Smooth muscle cell (in vitro differentiated cells): ENCODE measurements at regions not wholly inside any gene's neighbourhood (a gene's known extent, or its start where the extent isn't known, plus 50 kb on each side); places are given as distances from the start of the nearest gene placed in this dataset.

Experiments used
- DNase-seq: peaks from one replicate; lab custom pipeline; 2025; ENCODE audit not compliant: unreplicated experiment; lab: John Stamatoyannopoulos, UW
- H2AFZ ChIP-seq: fragments of 200-600 bp; sonication (generic); 2 replicates; pipeline ENCODE4 v1.6.0; 2016; ENCODE audit warnings: antibody characterized with exemption, low read depth, mild to moderate bottlenecking
- H3F3A ChIP-seq: fragments of 200-600 bp; sonication (generic); 2 replicates; pipeline ENCODE4 v1.6.0; 2017; ENCODE audit warnings: antibody characterized with exemption, low read depth
- H3K27ac ChIP-seq: fragments of 200-600 bp; sonication (generic); 2 replicates; pipeline ENCODE4 v1.5.1; 2016; ENCODE audit warnings: low read depth, mild to moderate bottlenecking
- H3K27me3 ChIP-seq: fragments of 200-600 bp; sonication (generic); 2 replicates; pipeline ENCODE4 v1.6.1; 2016; ENCODE audit warnings: low read depth, mild to moderate bottlenecking
- H3K36me3 ChIP-seq: fragments of 200-600 bp; sonication (generic); 2 replicates; pipeline ENCODE4 v1.5.1; 2016; ENCODE audit warnings: low read depth
- H3K4me1 ChIP-seq: fragments of 200-600 bp; sonication (generic); 2 replicates; pipeline ENCODE4 v1.5.1; 2016; ENCODE audit warnings: low read depth
- H3K4me2 ChIP-seq: fragments of 200-600 bp; sonication (generic); 2 replicates; pipeline ENCODE4 v1.6.0; 2016; ENCODE audit warnings: mild to moderate bottlenecking
- H3K4me3 ChIP-seq: fragments of 200-600 bp; sonication (generic); 2 replicates; pipeline ENCODE4 v1.5.1; 2016; ENCODE audit warnings: mild to moderate bottlenecking
- H3K79me2 ChIP-seq: fragments of 200-600 bp; sonication (generic); 2 replicates; pipeline ENCODE4 v1.6.0; 2016; ENCODE audit warnings: low read depth, mild to moderate bottlenecking
- H3K9ac ChIP-seq: fragments of 200-600 bp; sonication (generic); 2 replicates; pipeline ENCODE4 v1.6.0; 2016; ENCODE audit warnings: low read depth
- H3K9me3 ChIP-seq: fragments of 200-600 bp; sonication (generic); replicated peaks from 2 replicates; pipeline ENCODE4 v1.5.1; 2016; ENCODE audit warnings: low read depth
- H4K20me1 ChIP-seq: fragments of 200-600 bp; sonication (generic); 2 replicates; pipeline ENCODE4 v1.6.0; 2016; ENCODE audit warnings: low read depth
- WGBS: methylation state at CpG from one replicate; pipeline ENCODE4 v1.1.7; 2016; ENCODE audit warnings: low lambda C conversion rate; 5-methylcytosine and 5-hydroxymethylcytosine counted together
- TF ChIP-seq, protein P1 (sequence below): fragments of 200-600 bp; sonication (generic); IDR thresholded peaks from 2 replicates; pipeline ENCODE4 v1.5.1; 2017; ENCODE audit warnings: borderline replicate concordance, mild to moderate bottlenecking, antibody characterized with exemption; ENCODE audit not compliant: insufficient read depth, poor library complexity, severe bottlenecking

DNA sequence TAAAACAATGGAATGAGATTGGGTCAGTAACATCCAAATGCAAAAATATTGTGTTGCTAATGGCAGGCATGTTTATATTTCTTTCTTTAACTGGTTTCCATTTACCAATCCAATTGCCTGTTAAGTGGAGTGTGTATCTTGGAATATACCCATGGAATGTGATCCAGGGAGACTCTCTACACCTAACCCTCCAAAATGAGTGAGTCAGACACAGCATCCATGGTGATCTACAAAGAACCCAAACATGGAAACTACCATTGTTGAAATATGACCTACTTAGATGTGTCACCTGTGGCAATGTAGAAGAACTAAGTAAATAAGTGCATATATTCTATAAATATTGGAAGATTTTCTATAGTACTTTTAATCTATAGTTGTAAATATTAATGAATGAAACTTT, 110.3 kb downstream of the AREG start:
- Histone ChIP-seq H3K36me3 (no peaks in the 10 kb centered on the region), H3K4me1 (no peaks in the 10 kb centered on the region), H2AFZ (no peak overlapping the region), H3F3A (no peaks in the 10 kb centered on the region), H3K27ac (no peak overlapping the region), H3K4me3 (no peak overlapping the region), H3K9me3 (no peaks in the 10 kb centered on the region), H4K20me1 (no peaks in the 10 kb centered on the region), H3K27me3 (no peaks in the 10 kb centered on the region), H3K79me2 (no peaks in the 10 kb centered on the region), H3K4me2 (no peak overlapping the region), H3K9ac (no peak overlapping the region)
- no peak for DNase-seq
- TF ChIP-seq, protein P1, sequence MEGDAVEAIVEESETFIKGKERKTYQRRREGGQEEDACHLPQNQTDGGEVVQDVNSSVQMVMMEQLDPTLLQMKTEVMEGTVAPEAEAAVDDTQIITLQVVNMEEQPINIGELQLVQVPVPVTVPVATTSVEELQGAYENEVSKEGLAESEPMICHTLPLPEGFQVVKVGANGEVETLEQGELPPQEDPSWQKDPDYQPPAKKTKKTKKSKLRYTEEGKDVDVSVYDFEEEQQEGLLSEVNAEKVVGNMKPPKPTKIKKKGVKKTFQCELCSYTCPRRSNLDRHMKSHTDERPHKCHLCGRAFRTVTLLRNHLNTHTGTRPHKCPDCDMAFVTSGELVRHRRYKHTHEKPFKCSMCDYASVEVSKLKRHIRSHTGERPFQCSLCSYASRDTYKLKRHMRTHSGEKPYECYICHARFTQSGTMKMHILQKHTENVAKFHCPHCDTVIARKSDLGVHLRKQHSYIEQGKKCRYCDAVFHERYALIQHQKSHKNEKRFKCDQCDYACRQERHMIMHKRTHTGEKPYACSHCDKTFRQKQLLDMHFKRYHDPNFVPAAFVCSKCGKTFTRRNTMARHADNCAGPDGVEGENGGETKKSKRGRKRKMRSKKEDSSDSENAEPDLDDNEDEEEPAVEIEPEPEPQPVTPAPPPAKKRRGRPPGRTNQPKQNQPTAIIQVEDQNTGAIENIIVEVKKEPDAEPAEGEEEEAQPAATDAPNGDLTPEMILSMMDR: no peak

DNA sequence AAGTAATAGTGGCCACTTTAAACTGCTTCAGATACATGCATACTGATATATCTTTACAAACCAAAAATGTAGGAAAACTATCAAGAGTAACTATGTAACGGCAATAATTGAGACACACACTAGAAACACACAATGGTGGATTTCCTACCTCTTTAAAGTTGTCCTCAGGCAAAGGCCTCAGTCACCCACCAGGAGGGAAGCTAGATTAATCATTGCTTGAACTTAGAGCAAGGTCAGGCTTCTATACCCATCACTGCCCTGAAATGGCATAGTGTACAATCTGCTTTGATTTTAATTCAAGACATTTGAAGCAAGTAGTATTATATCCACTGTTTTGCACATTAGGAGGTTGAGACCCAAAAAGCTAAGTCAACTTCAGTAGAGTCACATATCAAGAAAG, 110.9 kb downstream of the AREG start:
- TF ChIP-seq, protein P1: no peak
- Histone ChIP-seq H3K36me3 (no peaks in the 10 kb centered on the region), H3K9me3 (no peaks in the 10 kb centered on the region), H3K4me1 (no peaks in the 10 kb centered on the region), H3K27me3 (no peaks in the 10 kb centered on the region), H3K79me2 (no peaks in the 10 kb centered on the region), H2AFZ (no peak overlapping the region), H3K27ac (no peak overlapping the region), H3K9ac (no peak overlapping the region), H4K20me1 (no peaks in the 10 kb centered on the region), H3K4me3 (no peak overlapping the region), H3F3A (no peaks in the 10 kb centered on the region), H3K4me2 (no peak overlapping the region)
- DNase-seq: no peak
- WGBS: 97% methylated on average over 1 of the region's 1 CpG

DNA sequence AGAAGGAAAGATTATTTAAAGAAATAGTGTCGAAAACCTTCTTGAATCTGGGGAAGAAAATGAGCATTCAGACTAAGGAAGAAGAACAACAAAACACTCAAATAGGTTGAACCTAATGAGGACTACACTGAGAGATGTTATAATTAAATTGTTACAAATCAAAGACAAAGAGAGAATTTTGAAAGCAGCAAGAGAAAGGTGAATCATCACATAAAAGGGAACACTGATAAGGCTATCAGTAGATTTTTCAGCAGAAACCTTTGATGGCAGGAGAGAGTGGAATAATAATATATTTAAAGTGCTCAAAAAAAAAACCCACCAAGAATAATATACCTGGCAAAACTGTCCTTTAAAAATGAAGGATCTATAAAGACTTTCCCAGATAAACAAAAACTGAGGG, 114.9 kb downstream of the AREG start:
- DNase-seq: no peak
- Histone ChIP-seq H3K27me3 (no peaks in the 10 kb centered on the region), H2AFZ (no peak overlapping the region), H3K9ac (no peak overlapping the region), H3K79me2 (no peaks in the 10 kb centered on the region), H3K27ac (no peak overlapping the region), H3K4me1 (no peaks in the 10 kb centered on the region), H3F3A (no peaks in the 10 kb centered on the region), H3K4me2 (no peak overlapping the region), H3K9me3 (no peaks in the 10 kb centered on the region), H3K36me3 (no peaks in the 10 kb centered on the region), H4K20me1 (no peaks in the 10 kb centered on the region), H3K4me3 (no peak overlapping the region)
- TF ChIP-seq, protein P1: no peak
- WGBS: 0% methylated on average over 1 of the region's 1 CpG

DNA sequence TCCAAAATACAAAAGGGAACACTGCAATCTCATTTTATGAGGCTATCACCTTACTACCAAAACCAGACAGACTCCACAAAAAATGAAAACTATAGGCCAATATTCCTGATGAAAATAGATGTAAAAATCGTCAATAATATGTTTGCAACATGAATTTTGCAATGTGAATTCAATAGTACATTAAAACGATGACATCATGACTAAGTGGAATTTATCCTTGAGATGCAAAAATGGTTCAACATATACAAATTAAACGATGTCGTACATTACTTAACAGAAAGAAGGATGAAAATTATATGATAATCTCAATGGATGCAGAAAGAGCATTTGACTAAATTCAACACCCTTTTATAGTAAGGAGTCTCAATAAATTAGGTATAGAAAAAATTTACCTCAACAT, 123.0 kb downstream of the AREG start:
- no peaks in the 10 kb centered on the region for H3K4me1 ChIP-seq
- H4K20me1 ChIP-seq: no peaks in the 10 kb centered on the region
- no peak overlapping the region for H3K27ac ChIP-seq
- H3F3A ChIP-seq: no peaks in the 10 kb centered on the region
- H3K4me3 ChIP-seq: no peak overlapping the region
- no peaks in the 10 kb centered on the region for H3K9me3 ChIP-seq
- no peaks in the 10 kb centered on the region for H3K27me3 ChIP-seq
- TF ChIP-seq, protein P1: no peak
- H3K79me2 ChIP-seq: no peaks in the 10 kb centered on the region
- WGBS: 89% methylated on average over 4 of the region's 4 CpGs
- H3K9ac ChIP-seq: no peak overlapping the region
- no peak for DNase-seq
- no peak overlapping the region for H3K4me2 ChIP-seq
- H3K36me3 ChIP-seq: no peaks in the 10 kb centered on the region
- H2AFZ ChIP-seq: no peak overlapping the region
